ENCODE measurements at regions not wholly inside any gene's neighbourhood (a gene's known extent, or its start where the extent isn't known, plus 50 kb on each side); places are given as distances from the start of the nearest gene placed in this dataset.
"Not testable (repeated sequence)": the region's sequence is repeated elsewhere in the genome, so short reads cannot be mapped to it uniquely, and the experiment has no call there.

- DNase-seq = peak; percentile 14
These were observed 172.5 kb upstream of the FOXF1 start for GRCh38 chr16:86337581-86338402.

- DNase-seq = no peak
These were observed 171.8 kb upstream of the FOXF1 start for GRCh38 chr16:86338403-86339115.

- no peak for DNase-seq
These were observed 168.0 kb upstream of the FOXF1 start for GRCh38 chr16:86342161-86342834.

- DNase-seq = peak; percentile 51
These were observed 167.1 kb upstream of the FOXF1 start for GRCh38 chr16:86343027-86343795.

GRCh38 chr16:86343796-86344585, 166.3 kb upstream of the FOXF1 start:
- peak; percentile 60 for DNase-seq

GRCh38 chr16:86344586-86344871, 165.8 kb upstream of the FOXF1 start:
- DNase-seq = no peak

- no peak for DNase-seq
These were observed 165.4 kb upstream of the FOXF1 start for GRCh38 chr16:86344881-86345280.

GRCh38 chr16:86345516-86345915, 164.8 kb upstream of the FOXF1 start:
- no peak for DNase-seq

GRCh38 chr16:86346034-86346433, 164.3 kb upstream of the FOXF1 start:
- DNase-seq = no peak

GRCh38 chr16:86347090-86347489, 163.2 kb upstream of the FOXF1 start:
- no peak for DNase-seq

- no peak for DNase-seq
These were observed 162.3 kb upstream of the FOXF1 start for GRCh38 chr16:86347916-86348555.

- DNase-seq = no peak
These were observed 160.9 kb upstream of the FOXF1 start for GRCh38 chr16:86349338-86349900.

GRCh38 chr16:86350289-86350688, 160.0 kb upstream of the FOXF1 start:
- DNase-seq = no peak

GRCh38 chr16:86351041-86351784, 159.1 kb upstream of the FOXF1 start:
- no peak for DNase-seq

- DNase-seq = not testable (repeated sequence)
These were observed 158.6 kb upstream of the FOXF1 start for GRCh38 chr16:86351785-86352139.

- DNase-seq = no peak
These were observed 157.2 kb upstream of the FOXF1 start for GRCh38 chr16:86353148-86353547.

- DNase-seq = no peak
These were observed 156.4 kb upstream of the FOXF1 start for GRCh38 chr16:86353948-86354347.

- DNase-seq = no peak
These were observed 155.4 kb upstream of the FOXF1 start for GRCh38 chr16:86354641-86355513.

GRCh38 chr16:86355531-86355930, 154.8 kb upstream of the FOXF1 start:
- DNase-seq = no peak

GRCh38 chr16:86355951-86356350, 154.4 kb upstream of the FOXF1 start:
- no peak for DNase-seq
